ENCODE measurements at regions not wholly inside any gene's neighbourhood (a gene's known extent, or its start where the extent isn't known, plus 50 kb on each side); places are given as distances from the start of the nearest gene placed in this dataset.
A peak's percentile ranks its signal among the peaks of the same experiment; 100 is the strongest.
"Not testable (repeated sequence)": the region's sequence is repeated elsewhere in the genome, so short reads cannot be mapped to it uniquely, and the experiment has no call there.

DNA sequence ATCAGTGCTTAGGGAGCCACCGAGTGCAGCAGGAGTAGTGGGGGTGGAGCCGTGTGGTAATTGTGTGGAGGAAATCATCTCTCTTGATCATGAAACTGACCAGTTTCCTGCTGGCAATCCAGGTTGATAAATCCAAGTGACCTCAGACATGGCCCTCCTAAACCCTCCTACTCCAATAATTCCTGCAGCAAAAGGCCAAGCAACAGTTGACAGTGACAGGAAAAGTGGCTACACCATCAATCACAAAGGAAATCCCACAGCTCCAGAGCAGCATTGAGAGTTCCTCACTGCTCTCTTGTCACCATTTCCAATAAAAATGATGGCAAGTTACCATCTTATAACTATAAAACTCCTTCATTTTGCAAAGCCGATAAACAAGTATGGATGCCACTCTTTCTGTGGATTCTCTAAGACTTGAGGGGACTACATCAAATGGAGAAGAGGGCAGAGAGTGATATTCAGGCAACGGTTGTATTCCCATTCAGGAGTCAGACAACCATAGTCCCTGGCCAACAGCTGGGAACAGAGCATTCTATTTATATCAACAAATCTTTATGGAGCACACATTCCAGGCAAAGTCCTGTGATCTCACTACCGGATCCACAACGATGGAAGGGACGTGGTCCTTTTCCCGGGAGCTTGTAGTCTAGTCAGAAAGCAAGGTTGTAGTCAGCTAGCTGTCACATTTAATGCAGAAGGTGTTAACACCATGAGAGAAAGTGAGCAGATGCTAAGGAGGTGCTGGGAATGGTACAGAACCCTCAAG, 312.5 kb upstream of the CTNNB1 start:
- FAIRE-seq (no peak), DNase-seq (ENCODE audit: low spot score) (no peak)

GRCh38 chr3:40891186-40891585, 308.1 kb upstream of the CTNNB1 start:
- FAIRE-seq (no peak), DNase-seq (ENCODE audit: low spot score) (no peak)

GRCh38 chr3:40895109-40895508, 304.2 kb upstream of the CTNNB1 start:
- DNase-seq (ENCODE audit: low spot score): no peak

DNA sequence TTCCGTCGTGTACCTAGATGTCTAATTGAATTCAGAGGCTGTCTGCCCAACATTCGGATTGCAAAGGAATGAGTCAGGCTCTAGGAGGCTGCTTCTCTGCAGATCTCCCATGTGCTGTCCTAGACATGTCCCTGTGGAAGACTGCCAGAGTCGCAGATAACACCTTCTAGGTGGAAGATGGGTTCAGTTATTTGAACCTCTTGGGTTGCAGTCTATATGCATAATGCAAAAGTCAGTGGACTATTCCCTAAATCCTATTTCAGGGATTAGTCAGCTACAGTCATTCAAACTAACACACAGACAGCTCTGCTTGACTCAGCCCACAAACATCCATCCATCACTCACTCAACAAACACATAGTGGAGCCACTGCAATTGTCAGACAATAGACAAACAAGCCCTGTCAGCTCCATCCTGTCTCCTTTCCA, 300.0 kb upstream of the CTNNB1 start:
- FAIRE-seq (no peak), DNase-seq (ENCODE audit: low spot score) (peak; percentile 75)

More at GRCh38 chr3:40895109-40895508, 304.2 kb upstream of the CTNNB1 start:
- FAIRE-seq: no peak

GRCh38 chr3:40901298-40901697, 298.0 kb upstream of the CTNNB1 start:
- DNase-seq (ENCODE audit: low spot score) (no peak), FAIRE-seq (no peak)

GRCh38 chr3:40901796-40902195, 297.5 kb upstream of the CTNNB1 start:
- FAIRE-seq (no peak), DNase-seq (ENCODE audit: low spot score) (no peak)

DNA sequence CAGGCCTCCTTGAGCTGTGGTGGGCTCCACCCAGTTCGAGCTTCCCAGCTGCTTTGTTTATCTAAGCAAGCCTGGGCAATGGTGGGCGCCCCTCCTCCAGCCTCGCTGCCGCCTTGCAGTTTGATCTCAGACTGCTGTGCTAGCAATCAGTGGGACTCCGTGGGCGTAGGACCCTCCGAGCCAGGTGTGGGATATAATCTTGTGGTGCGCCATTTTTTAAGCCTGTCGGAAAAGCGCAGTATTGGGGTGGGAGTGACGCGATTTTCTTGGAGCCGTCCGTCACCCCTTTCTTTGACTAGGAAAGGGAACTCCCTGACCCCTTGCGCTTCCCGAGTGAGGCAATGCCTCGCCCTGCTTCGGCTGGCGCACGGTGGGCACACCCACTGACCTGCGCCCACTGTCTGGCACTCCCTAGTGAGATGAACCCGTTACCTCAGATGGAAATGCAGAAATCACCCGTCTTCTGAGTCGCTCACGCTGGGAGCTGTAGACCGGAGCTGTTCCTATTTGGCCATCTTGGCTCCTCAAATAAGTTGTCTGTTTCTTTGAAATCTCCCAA, 291.3 kb upstream of the CTNNB1 start:
- DNase-seq (ENCODE audit: low spot score): not testable (repeated sequence)

GRCh38 chr3:40908612-40909011, 290.7 kb upstream of the CTNNB1 start:
- DNase-seq (ENCODE audit: low spot score) (no peak), FAIRE-seq (no peak)

More for the DNA sequence above, 291.3 kb upstream of the CTNNB1 start:
- FAIRE-seq: not testable (repeated sequence)

DNA sequence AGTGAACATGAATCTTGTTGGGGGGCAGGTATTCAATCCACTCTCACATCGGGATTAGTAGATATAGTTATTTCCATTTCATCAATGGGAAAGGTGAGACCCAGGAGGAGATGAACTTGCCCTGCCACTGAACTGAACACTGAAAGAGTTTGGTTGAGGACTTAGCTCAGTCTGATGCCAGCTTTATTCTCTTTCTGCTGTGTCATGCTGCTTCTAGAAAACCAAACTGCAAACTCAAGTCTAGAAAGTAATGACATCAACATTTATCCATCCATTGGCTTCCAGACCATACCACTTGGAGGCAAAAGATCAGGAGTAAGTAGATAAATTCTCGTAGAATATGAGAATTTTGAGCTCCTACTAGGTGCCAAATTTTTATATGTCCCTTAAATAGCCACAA, 288.0 kb upstream of the CTNNB1 start:
- FAIRE-seq: no peak
- DNase-seq (ENCODE audit: low spot score): no peak

GRCh38 chr3:40911928-40912327, 287.4 kb upstream of the CTNNB1 start:
- no peak for FAIRE-seq

GRCh38 chr3:40912461-40912860, 286.8 kb upstream of the CTNNB1 start:
- no peak for FAIRE-seq
- DNase-seq (ENCODE audit: low spot score): no peak

More at GRCh38 chr3:40911928-40912327, 287.4 kb upstream of the CTNNB1 start:
- no peak for DNase-seq (ENCODE audit: low spot score)

- no peak for FAIRE-seq
Measured at GRCh38 chr3:40913192-40913591, 286.1 kb upstream of the CTNNB1 start.

GRCh38 chr3:40913641-40914040, 285.7 kb upstream of the CTNNB1 start:
- no peak for FAIRE-seq
- DNase-seq (ENCODE audit: low spot score): no peak

More at GRCh38 chr3:40913192-40913591, 286.1 kb upstream of the CTNNB1 start:
- DNase-seq (ENCODE audit: low spot score): no peak

- no peak for DNase-seq (ENCODE audit: low spot score)
- no peak for FAIRE-seq
Measured at GRCh38 chr3:40914475-40914874, 284.8 kb upstream of the CTNNB1 start.

DNA sequence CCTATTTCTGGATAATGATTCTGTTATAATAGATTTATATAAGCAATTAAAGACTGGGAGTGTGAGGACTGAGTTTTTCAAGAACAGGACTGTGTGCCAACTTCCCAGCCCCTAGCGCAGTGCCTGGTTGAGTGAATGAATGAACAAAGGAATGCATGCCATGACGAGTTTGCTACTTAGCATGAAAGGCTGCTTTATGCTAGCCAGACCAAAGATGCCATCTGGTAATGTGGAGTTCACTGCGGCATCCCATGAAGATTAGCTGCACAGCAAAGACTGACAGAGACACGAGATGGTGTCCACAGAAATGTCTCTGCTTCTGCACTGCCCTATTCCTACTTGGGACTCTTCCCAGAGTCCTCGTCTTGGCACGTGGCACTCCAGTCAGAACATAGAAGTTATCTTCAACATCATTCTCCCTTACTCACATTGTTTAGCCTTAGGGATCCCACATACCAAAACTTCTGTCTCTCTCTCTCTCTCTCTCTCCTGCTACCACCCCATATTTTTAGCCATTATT, 283.9 kb upstream of the CTNNB1 start:
- FAIRE-seq: no peak

DNA sequence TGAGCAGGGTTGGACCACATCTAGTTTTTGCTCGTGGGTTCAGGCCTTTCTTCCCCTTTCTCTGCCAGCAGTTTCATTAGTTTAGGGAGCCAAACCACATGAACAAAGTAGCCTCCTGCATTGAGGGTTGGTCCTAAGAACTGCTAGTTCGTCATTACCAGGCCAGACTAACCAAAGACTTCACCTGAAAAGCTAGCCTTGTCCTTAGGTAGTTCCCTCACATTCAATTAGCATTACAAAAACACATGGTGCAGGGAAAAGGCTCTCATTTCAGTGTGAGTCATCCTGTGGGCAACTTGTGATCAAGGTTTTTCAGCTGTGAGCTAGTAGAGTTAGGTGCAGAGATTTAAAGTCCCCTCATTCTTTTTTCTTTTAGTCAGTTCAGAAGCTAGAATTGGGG, 279.3 kb upstream of the CTNNB1 start:
- FAIRE-seq (no peak), DNase-seq (ENCODE audit: low spot score) (peak; percentile 46)

More for the DNA sequence above, 283.9 kb upstream of the CTNNB1 start:
- no peak for DNase-seq (ENCODE audit: low spot score)

- no peak for FAIRE-seq
- no peak for DNase-seq (ENCODE audit: low spot score)
Measured at GRCh38 chr3:40921251-40921650, 278.1 kb upstream of the CTNNB1 start.

GRCh38 chr3:40923143-40923542, 276.2 kb upstream of the CTNNB1 start:
- no peak for FAIRE-seq
- no peak for DNase-seq (ENCODE audit: low spot score)

DNA sequence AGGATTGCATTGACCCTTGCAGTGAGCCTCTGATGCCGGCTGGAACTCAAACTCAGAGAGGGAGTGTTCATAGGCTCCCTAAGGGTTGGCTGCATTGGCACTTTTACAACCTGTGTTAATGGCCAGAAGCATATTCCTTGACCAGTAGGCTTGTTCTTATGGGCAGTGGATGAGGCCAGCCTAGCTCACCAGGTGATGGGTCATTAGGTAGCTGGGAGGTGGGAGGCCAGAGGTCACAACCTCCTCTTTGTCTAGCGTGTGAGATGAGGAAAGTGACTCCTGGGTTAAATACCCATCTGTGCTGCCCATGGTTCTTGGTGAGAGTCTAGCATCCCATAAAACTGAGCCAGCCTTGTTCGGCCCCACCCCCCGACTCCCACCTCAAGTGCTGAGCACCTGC, 275.7 kb upstream of the CTNNB1 start:
- FAIRE-seq: no peak
- no peak for DNase-seq (ENCODE audit: low spot score)

DNA sequence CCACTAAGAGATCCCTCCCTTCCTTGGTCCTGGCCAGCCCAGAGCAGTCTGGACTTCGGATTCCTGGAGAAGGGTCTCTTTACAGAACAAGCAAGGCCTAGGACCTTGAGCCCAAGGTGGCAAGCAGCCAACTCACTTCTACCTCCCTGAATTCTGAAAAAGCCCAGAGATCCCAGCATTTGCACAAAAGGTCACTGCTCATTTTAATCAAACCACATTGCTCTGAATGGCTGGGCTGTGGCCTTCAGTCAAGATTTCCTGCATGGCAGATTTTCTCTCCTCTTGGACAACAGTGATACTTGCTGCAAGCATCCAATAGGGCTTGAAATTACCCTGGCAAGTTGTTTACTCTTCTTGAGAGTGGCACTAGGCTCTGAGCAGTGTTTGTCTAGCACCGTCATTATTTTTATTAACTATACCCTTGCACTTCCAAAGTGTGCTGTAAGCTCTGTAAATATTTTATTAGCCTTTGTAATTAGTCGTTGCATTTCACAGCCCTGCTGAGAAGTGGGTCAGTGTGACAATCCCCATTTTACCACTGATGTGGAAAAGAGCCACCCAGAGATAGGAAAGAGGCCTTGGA, 274.7 kb upstream of the CTNNB1 start:
- FAIRE-seq (no peak), DNase-seq (ENCODE audit: low spot score) (no peak)

DNA sequence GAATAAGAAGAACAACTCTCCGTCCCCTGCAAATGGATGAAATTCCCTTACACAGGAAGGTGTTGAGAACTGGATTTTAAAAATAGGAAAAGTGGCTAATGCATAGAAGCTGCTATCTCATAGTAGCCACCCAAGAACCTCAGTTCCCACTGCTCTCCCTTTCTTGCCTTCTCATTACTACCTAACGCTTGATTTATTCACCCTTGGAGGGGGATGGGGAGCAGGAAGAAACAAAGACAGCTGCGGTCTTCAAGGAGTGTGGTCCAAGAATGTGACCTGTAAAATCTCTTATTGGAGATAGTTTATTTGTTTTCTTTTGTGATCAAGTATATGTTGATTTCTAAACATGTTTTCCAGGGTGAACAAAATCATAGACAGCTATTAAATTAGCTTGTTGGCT, 274.1 kb upstream of the CTNNB1 start:
- FAIRE-seq (no peak), DNase-seq (ENCODE audit: low spot score) (no peak)

DNA sequence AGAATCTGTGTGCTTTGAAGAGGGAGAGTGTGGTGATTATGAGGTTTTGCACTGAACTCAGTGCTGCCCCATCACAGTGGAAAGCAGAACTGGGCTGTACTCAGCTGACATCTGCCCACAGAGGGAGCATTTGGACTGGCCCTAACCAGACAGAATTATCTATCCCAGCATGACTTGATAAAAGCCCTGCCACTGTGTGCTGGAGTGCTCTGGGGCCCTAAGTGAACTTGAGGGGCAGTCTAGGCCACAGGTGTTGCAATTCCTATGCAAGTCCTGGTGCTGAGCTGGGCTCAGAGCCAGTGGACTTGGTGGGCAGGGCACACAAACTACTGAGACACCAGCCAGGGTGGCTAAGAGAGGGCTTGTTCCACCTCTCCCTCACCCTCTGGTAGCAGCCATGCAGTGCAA, 269.2 kb upstream of the CTNNB1 start:
- DNase-seq (ENCODE audit: low spot score) (no peak), FAIRE-seq (no peak)
